ENCODE measurements at regions not wholly inside any gene's neighbourhood (a gene's known extent, or its start where the extent isn't known, plus 50 kb on each side); places are given as distances from the start of the nearest gene placed in this dataset.

- Histone ChIP-seq H3K36me3 (ENCODE audit: control insufficient read depth in 2 of 2, insufficient read depth in 1 of 2, low read length in 2 of 2) (no peaks in the 10 kb centered on the region), H3K27ac (ENCODE audit: extremely low read depth, low read depth, low read length) (no peak overlapping the region), H3K9me3 (ENCODE audit: control insufficient read depth, insufficient read depth, low read depth, low read length) (no peaks in the 10 kb centered on the region), H3K4me3 (ENCODE audit: low read depth, low read length) (no peak overlapping the region), H3K4me1 (ENCODE audit: control insufficient read depth, insufficient read depth, low read length) (no peaks in the 10 kb centered on the region)
- TF ChIP-seq ZNF132 (tag by site-specific recombination; IDR thresholded peaks at IDR 0.05; ENCODE audit: borderline replicate concordance) (no peak), ZNF624 (tag by site-specific recombination; IDR thresholded peaks at IDR 0.05) (no peak)
- CTCF ChIA-PET, result no interaction called here
- POLR2A ChIA-PET, result no interaction called here
Observed at GRCh38 chr13:55500694-55501093, 1640.0 kb upstream of the PRR20A start.

- Histone ChIP-seq H3K36me3 (ENCODE audit: control insufficient read depth in 2 of 2, insufficient read depth in 1 of 2, low read length in 2 of 2) (no peaks in the 10 kb centered on the region), H3K27ac (ENCODE audit: extremely low read depth, low read depth, low read length) (no peak overlapping the region), H3K4me1 (ENCODE audit: control insufficient read depth, insufficient read depth, low read length) (no peaks in the 10 kb centered on the region), H3K4me3 (ENCODE audit: low read depth, low read length) (no peak overlapping the region), H3K9me3 (ENCODE audit: control insufficient read depth, insufficient read depth, low read depth, low read length) (no peaks in the 10 kb centered on the region)
- TF ChIP-seq TCF7L2 (IDR thresholded peaks at IDR 0.05; ENCODE audit: borderline replicate concordance, low read depth, low read length), result no peak
- TF ChIP-seq PRDM1 (tag by site-specific recombination; IDR thresholded peaks at IDR 0.05), result no peak
- no peak for TF ChIP-seq ZNF560 (tag by site-specific recombination; IDR thresholded peaks at IDR 0.05; ENCODE audit: borderline replicate concordance)
- TF ChIP-seq ZNF776 (tag by site-specific recombination; IDR thresholded peaks at IDR 0.05; ENCODE audit: borderline replicate concordance), result no peak
- no peak for TF ChIP-seq ZNF132 (tag by site-specific recombination; IDR thresholded peaks at IDR 0.05; ENCODE audit: borderline replicate concordance)
- no peak for TF ChIP-seq ZFP3 (tag by site-specific recombination; IDR thresholded peaks at IDR 0.05; ENCODE audit: low read depth)
- TF ChIP-seq KLF7 (tag by site-specific recombination; IDR thresholded peaks at IDR 0.05; ENCODE audit: borderline replicate concordance), result no peak
- no peak for TF ChIP-seq ZNF670 (tag by site-specific recombination; IDR thresholded peaks at IDR 0.05; ENCODE audit: low read depth)
- TF ChIP-seq, protein P1, sequence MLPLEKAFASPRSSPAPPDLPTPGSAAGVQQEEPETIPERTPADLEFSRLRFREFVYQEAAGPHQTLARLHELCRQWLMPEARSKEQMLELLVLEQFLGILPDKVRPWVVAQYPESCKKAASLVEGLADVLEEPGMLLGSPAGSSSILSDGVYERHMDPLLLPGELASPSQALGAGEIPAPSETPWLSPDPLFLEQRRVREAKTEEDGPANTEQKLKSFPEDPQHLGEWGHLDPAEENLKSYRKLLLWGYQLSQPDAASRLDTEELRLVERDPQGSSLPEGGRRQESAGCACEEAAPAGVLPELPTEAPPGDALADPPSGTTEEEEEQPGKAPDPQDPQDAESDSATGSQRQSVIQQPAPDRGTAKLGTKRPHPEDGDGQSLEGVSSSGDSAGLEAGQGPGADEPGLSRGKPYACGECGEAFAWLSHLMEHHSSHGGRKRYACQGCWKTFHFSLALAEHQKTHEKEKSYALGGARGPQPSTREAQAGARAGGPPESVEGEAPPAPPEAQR (tag by site-specific recombination; IDR thresholded peaks at IDR 0.05), result no peak
- TF ChIP-seq, protein P2, sequence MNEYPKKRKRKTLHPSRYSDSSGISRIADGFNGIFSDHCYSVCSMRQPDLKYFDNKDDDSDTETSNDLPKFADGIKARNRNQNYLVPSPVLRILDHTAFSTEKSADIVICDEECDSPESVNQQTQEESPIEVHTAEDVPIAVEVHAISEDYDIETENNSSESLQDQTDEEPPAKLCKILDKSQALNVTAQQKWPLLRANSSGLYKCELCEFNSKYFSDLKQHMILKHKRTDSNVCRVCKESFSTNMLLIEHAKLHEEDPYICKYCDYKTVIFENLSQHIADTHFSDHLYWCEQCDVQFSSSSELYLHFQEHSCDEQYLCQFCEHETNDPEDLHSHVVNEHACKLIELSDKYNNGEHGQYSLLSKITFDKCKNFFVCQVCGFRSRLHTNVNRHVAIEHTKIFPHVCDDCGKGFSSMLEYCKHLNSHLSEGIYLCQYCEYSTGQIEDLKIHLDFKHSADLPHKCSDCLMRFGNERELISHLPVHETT (tag by site-specific recombination; IDR thresholded peaks at IDR 0.05), result no peak
- TF ChIP-seq, protein P3, sequence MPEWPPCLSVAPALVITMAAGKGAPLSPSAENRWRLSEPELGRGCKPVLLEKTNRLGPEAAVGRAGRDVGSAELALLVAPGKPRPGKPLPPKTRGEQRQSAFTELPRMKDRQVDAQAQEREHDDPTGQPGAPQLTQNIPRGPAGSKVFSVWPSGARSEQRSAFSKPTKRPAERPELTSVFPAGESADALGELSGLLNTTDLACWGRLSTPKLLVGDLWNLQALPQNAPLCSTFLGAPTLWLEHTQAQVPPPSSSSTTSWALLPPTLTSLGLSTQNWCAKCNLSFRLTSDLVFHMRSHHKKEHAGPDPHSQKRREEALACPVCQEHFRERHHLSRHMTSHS (tag by site-specific recombination; IDR thresholded peaks at IDR 0.05), result no peak
- no peak for TF ChIP-seq ZNF654 (tag by site-specific recombination; IDR thresholded peaks at IDR 0.05; ENCODE audit: low read depth)
- TF ChIP-seq ZNF792 (tag by site-specific recombination; IDR thresholded peaks at IDR 0.05), result no peak
- CTCF ChIA-PET, result no interaction called here
- POLR2A ChIA-PET, result no interaction called here
Observed at GRCh38 chr13:55516610-55517009, 1624.1 kb upstream of the PRR20A start.

DNA sequence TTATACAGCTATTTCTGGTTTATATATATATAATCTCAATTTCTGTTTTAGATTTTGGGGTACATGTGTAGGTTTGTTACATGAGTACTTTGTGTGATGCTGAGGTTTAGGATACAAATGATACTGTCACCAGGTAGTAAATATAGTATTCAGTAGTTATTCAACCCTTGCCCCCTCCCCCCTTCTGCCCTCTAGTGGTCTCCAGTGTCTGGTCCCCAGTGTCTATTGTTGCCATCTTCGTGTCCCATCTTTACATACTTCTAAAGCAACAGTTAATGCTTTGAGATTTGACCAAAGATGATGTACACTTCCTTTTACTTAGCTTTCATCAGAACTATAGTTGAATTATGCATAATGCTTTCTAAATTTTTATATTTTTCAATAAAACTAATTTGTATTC lies 1623.4 kb upstream of the PRR20A start:
- ChIA-PET POLR2A (no interaction called here), CTCF (interaction anchor here (0.7 kb wide), 1 partner anchor 11 kb away, joined by 3 read pairs; no protein-coding TSS in a partner anchor)
- TF ChIP-seq ZNF560 (tag by site-specific recombination; IDR thresholded peaks at IDR 0.05; ENCODE audit: borderline replicate concordance) (no peak), ZNF510 (tag by site-specific recombination; IDR thresholded peaks at IDR 0.05; ENCODE audit: insufficient replicate concordance) (no peak), ZNF10 (tag by site-specific recombination; IDR thresholded peaks at IDR 0.05) (no peak), ZNF768 (tag by site-specific recombination; IDR thresholded peaks at IDR 0.05) (no peak)
- no peak overlapping the region for H3K4me3 ChIP-seq (ENCODE audit: low read depth, low read length)
- H3K4me1 ChIP-seq (ENCODE audit: control insufficient read depth, insufficient read depth, low read length), result no peaks in the 10 kb centered on the region
- H3K27ac ChIP-seq (ENCODE audit: extremely low read depth, low read depth, low read length), result no peak overlapping the region
- no peaks in the 10 kb centered on the region for H3K36me3 ChIP-seq (ENCODE audit: control insufficient read depth in 2 of 2, insufficient read depth in 1 of 2, low read length in 2 of 2)
- H3K9me3 ChIP-seq (ENCODE audit: control insufficient read depth, insufficient read depth, low read depth, low read length), result no peaks in the 10 kb centered on the region
